SU-DHL-6 (cell line): ENCODE measurements at regions not wholly inside any gene's neighbourhood (a gene's known extent, or its start where the extent isn't known, plus 50 kb on each side); places are given as distances from the start of the nearest gene placed in this dataset.

Source experiments
- EZH2phosphoT487 ChIP-seq: fragments of 200-600 bp; sonication (generic), shearing (Covaris generic); conservative IDR thresholded peaks from 2 replicates; pipeline ENCODE4 v1.6.1; 2018; ENCODE audit warnings: mild to moderate bottlenecking, antibody characterized with exemption, low read length, moderate library complexity, mixed read lengths
- TF ChIP-seq, protein P1 (sequence below): fragments of 200-600 bp; sonication (generic); IDR thresholded peaks from one replicate; pipeline ENCODE4 v1.5.1; 2017; ENCODE audit warnings: antibody characterized with exemption, mild to moderate bottlenecking, low read length, moderate library complexity; ENCODE audit not compliant: insufficient read depth, poor library complexity, severe bottlenecking

- TF ChIP-seq, protein P1, sequence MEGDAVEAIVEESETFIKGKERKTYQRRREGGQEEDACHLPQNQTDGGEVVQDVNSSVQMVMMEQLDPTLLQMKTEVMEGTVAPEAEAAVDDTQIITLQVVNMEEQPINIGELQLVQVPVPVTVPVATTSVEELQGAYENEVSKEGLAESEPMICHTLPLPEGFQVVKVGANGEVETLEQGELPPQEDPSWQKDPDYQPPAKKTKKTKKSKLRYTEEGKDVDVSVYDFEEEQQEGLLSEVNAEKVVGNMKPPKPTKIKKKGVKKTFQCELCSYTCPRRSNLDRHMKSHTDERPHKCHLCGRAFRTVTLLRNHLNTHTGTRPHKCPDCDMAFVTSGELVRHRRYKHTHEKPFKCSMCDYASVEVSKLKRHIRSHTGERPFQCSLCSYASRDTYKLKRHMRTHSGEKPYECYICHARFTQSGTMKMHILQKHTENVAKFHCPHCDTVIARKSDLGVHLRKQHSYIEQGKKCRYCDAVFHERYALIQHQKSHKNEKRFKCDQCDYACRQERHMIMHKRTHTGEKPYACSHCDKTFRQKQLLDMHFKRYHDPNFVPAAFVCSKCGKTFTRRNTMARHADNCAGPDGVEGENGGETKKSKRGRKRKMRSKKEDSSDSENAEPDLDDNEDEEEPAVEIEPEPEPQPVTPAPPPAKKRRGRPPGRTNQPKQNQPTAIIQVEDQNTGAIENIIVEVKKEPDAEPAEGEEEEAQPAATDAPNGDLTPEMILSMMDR = no peak
- no peak for TF ChIP-seq EZH2phosphoT487
Measured at GRCh38 chr10:78301481-78301880, 267.8 kb downstream of the RPS24 start.
